ENCODE measurements at regions not wholly inside any gene's neighbourhood (a gene's known extent, or its start where the extent isn't known, plus 50 kb on each side); places are given as distances from the start of the nearest gene placed in this dataset.
"Not testable (repeated sequence)": the region's sequence is repeated elsewhere in the genome, so short reads cannot be mapped to it uniquely, and the experiment has no call there.

- TF ChIP-seq TP53 (CRISPR knock-in tag; IDR thresholded peaks at IDR 0.05), result no peak
- no peak for TF ChIP-seq FOSL2 (IDR thresholded peaks at IDR 0.05)
- no peak for TF ChIP-seq FOSL2 (CRISPR knock-in tag; IDR thresholded peaks at IDR 0.05)
- no peak for TF ChIP-seq RFX5 (IDR thresholded peaks at IDR 0.05)
- TF ChIP-seq JUNB (IDR thresholded peaks at IDR 0.05), result no peak
Observed at GRCh38 chr3:115208066-115208750, 61.1 kb upstream of the ZBTB20 start (continued).

- no peak overlapping the region for H3K4me2 ChIP-seq
- no peak for ATAC-seq
- FAIRE-seq, result peak; percentile 56
- 31% methylated on average over 4 of the region's 4 CpGs for WGBS (ENCODE audit: missing lambda C conversion rate)
- no peak for DNase-seq (ENCODE audit: low read depth in 1 of 2, low spot score in 1 of 2)
- TF ChIP-seq HMGXB4 (CRISPR knock-in tag; IDR thresholded peaks at IDR 0.05; ENCODE audit: borderline replicate concordance) (no peak), RARB (CRISPR knock-in tag; IDR thresholded peaks at IDR 0.05) (no peak)
- CTCF ChIA-PET, result interaction anchor here (0.6 to 1.6 kb wide), 5 partner anchors 9 to 830 kb away, joined by 3 to 5 read pairs (median 4); no protein-coding TSS in a partner anchor
- no peaks in the 10 kb centered on the region; the same call in 2 of the 3 replicates for H3K4me1 ChIP-seq
- POLR2A ChIA-PET, result no interaction called here
- no peak overlapping the region for H3K27ac ChIP-seq
- no peak overlapping the region for H3K4me3 ChIP-seq
- no peaks in the 10 kb centered on the region for H3K9me3 ChIP-seq
Observed at GRCh38 chr3:115211810-115212492, 64.9 kb upstream of the ZBTB20 start.

GRCh38 chr3:115212615-115213014 lies 65.5 kb upstream of the ZBTB20 start:
- no peak for ATAC-seq
- no peak for FAIRE-seq
- CTCF ChIA-PET, result interaction anchor here (0.6 to 2.5 kb wide), 5 partner anchors 9 to 830 kb away, joined by 3 to 15 read pairs (median 4); no protein-coding TSS in a partner anchor

GRCh38 chr3:115213052-115213451 lies 66.0 kb upstream of the ZBTB20 start:
- H3K4me3 ChIP-seq; ATAC-seq; H3K9me3 ChIP-seq; FAIRE-seq; POLR2A ChIA-PET; DNase-seq (ENCODE audit: low read depth in 1 of 2, low spot score in 1 of 2); H3K27ac ChIP-seq; H3K4me1 ChIP-seq; H3K4me2 ChIP-seq: not testable (repeated sequence)
- CTCF ChIA-PET, result interaction anchor here (0.6 to 2.5 kb wide), 4 partner anchors 121 to 607 kb away, joined by 3 to 15 read pairs (median 4); no protein-coding TSS in a partner anchor
- WGBS (ENCODE audit: missing lambda C conversion rate), result 63% methylated on average over 8 of the region's 8 CpGs

More at GRCh38 chr3:115212615-115213014, 65.5 kb upstream of the ZBTB20 start:
- peaks cover 4% of the 10 kb centered on the region; the same call in 1 of the 3 replicates for H3K4me1 ChIP-seq
- H3K9me3 ChIP-seq, result no peaks in the 10 kb centered on the region
- no peak overlapping the region for H3K4me2 ChIP-seq
- TF ChIP-seq POLR2AphosphoS2 (conservative IDR thresholded peaks at IDR 0.05; ENCODE audit: low read length) (no peak), RNF2 (IDR thresholded peaks at IDR 0.05; ENCODE audit: borderline replicate concordance, low read depth) (no peak), MAFK (IDR thresholded peaks at IDR 0.05; ENCODE audit: partially characterized antibody) (no peak), FOSL2 (IDR thresholded peaks at IDR 0.05) (no peak), FOSL2 (CRISPR knock-in tag; IDR thresholded peaks at IDR 0.05) (no peak), HDAC2 (IDR thresholded peaks at IDR 0.05) (no peak), PHF8 (IDR thresholded peaks at IDR 0.05; ENCODE audit: borderline replicate concordance, low read depth) (no peak), HMGXB4 (CRISPR knock-in tag; IDR thresholded peaks at IDR 0.05; ENCODE audit: borderline replicate concordance) (no peak)
- POLR2A ChIA-PET, result no interaction called here
- H3K27ac ChIP-seq, result no peak overlapping the region
- H3K4me3 ChIP-seq, result no peak overlapping the region
- DNase-seq (ENCODE audit: low read depth in 1 of 2, low spot score in 1 of 2), result no peak

All from A549 (cell line).